H1 (cell line): ENCODE measurements at regions not wholly inside any gene's neighbourhood (a gene's known extent, or its start where the extent isn't known, plus 50 kb on each side); places are given as distances from the start of the nearest gene placed in this dataset.

ENCODE experiments used
- CTCF ChIA-PET: fragments of 300-600 bp; sonication (Branson Sonifier 250); formaldehyde crosslinking; loops from one replicate; lab custom pipeline; 2021; ENCODE audit not compliant: partially characterized antibody; lab: Charles Lee
- POLR2A ChIA-PET: fragments of 300-600 bp; sonication (Branson Sonifier 250); formaldehyde crosslinking; loops from one replicate; lab custom pipeline; 2021; ENCODE audit warnings: inconsistent platforms; ENCODE audit not compliant: partially characterized antibody; lab: Charles Lee
- DNase-seq, 2 experiments: peaks; one replicate each; pipeline versions ENCODE4 v3.0.0 to v3.0.0-alpha.2; 2010 to 2022; ENCODE audit warnings: low spot score in 2 of 2, low read depth in 1 of 2, mixed read lengths in 1 of 2
- FAIRE-seq: peaks from 2 replicates; lab custom pipeline; 2011; peaks lifted over from hg19 to GRCh38; lab: Jason Lieb, UNC
- H2AFZ ChIP-seq: 2 replicates; pipeline ENCODE4 v1.8.1; 2012; ENCODE audit warnings: low read length, inconsistent platforms
- H2AK5ac ChIP-seq: 2 replicates; pipeline ENCODE4 v1.6.1; 2013; ENCODE audit warnings: low read depth, low read length
- H2BK120ac ChIP-seq: replicated peaks from 2 replicates; pipeline ENCODE3; 2013; ENCODE audit warnings: low read depth, low read length, inconsistent platforms
- H2BK12ac ChIP-seq: 2 replicates; pipeline ENCODE4 v1.6.1; 2013; ENCODE audit warnings: low read depth, low read length
- H2BK15ac ChIP-seq: 2 replicates; pipeline ENCODE4 v1.6.1; 2013; ENCODE audit warnings: low read length
- H2BK20ac ChIP-seq: 2 replicates; pipeline ENCODE4 v1.6.1; 2013; ENCODE audit warnings: low read length
- H2BK5ac ChIP-seq: 2 replicates; pipeline ENCODE4 v1.6.1; 2013; ENCODE audit warnings: low read depth, low read length
- H3K14ac ChIP-seq: 2 replicates; pipeline ENCODE4 v1.6.1; 2013; ENCODE audit warnings: inconsistent platforms; ENCODE audit not compliant: insufficient read length
- H3K18ac ChIP-seq: 2 replicates; pipeline ENCODE4 v1.6.1; 2013; ENCODE audit warnings: low read length; ENCODE audit errors: extremely low read depth
- H3K23ac ChIP-seq: 2 replicates; pipeline ENCODE4 v1.6.1; 2013; ENCODE audit warnings: inconsistent platforms; ENCODE audit not compliant: insufficient read length
- H3K23me2 ChIP-seq: 2 replicates; pipeline ENCODE4 v1.6.1; 2013; ENCODE audit warnings: low read depth, low read length
- H3K27ac ChIP-seq: 2 replicates; pipeline ENCODE4 v1.6.1; 2011; ENCODE audit warnings: low read depth, low read length, inconsistent platforms
- H3K27me3 ChIP-seq, 4 experiments: replicated peaks in 1 of 4; 1 replicate in 1 of 4; 2 replicates in 3 of 4; pipeline versions ENCODE4 v1.6.1 to v1.8.1; 2011 to 2013; ENCODE audit warnings: low read length in 3 of 4, mild to moderate bottlenecking in 3 of 4, inconsistent platforms in 2 of 4, mixed read lengths in 2 of 4, moderate library complexity in 1 of 4; ENCODE audit not compliant: control insufficient read depth in 3 of 4, insufficient read depth in 3 of 4; ENCODE audit errors: extremely low read depth in 1 of 4
- H3K36me3 ChIP-seq, 4 experiments: 2 replicates each; pipeline versions ENCODE4 v1.6.1 to v1.8.1; 2011 to 2013; ENCODE audit warnings: mild to moderate bottlenecking in 4 of 4, low read length in 3 of 4, moderate library complexity in 2 of 4, control low read depth in 1 of 4, inconsistent platforms in 1 of 4; ENCODE audit not compliant: insufficient read depth in 4 of 4, control insufficient read depth in 2 of 4
- H3K4ac ChIP-seq: replicated peaks from 2 replicates; pipeline ENCODE3; 2013; ENCODE audit warnings: low read length, low read depth, mixed read lengths, inconsistent platforms; ENCODE audit not compliant: insufficient read length
- H3K4me1 ChIP-seq, 4 experiments: replicated peaks in 1 of 4; 1 replicate in 1 of 4; 2 replicates in 3 of 4; pipeline versions ENCODE4 v1.6.1 to v1.8.1; 2011 to 2013; ENCODE audit warnings: low read length in 3 of 4, inconsistent platforms in 2 of 4, mixed read lengths in 1 of 4; ENCODE audit not compliant: insufficient read depth in 4 of 4, control insufficient read depth in 3 of 4
- H3K4me2 ChIP-seq, 2 experiments: 2 replicates each; pipeline versions ENCODE4 v1.6.1 to v1.8.1; 2011 to 2013; ENCODE audit warnings: low read depth in 2 of 2, low read length in 2 of 2, control low read depth in 1 of 2, inconsistent platforms in 1 of 2, mild to moderate bottlenecking in 1 of 2; ENCODE audit not compliant: insufficient read depth in 1 of 2
- H3K4me3 ChIP-seq, 4 experiments: fragments of 200-600, 300-600 bp in 1 of 4; sonication (generic), shearing (Covaris generic), sonication (Bioruptor Twin) in 1 of 4; 2 replicates each; pipeline versions ENCODE4 v1.5.1 to v1.8.1; 2011 to 2016; ENCODE audit warnings: low read length in 4 of 4, low read depth in 3 of 4, control low read depth in 2 of 4, inconsistent platforms in 2 of 4, mild to moderate bottlenecking in 2 of 4, mixed read lengths in 1 of 4, moderate library complexity in 1 of 4; ENCODE audit not compliant: insufficient read depth in 2 of 4; ENCODE audit errors: extremely low read depth in 1 of 4
- H3K56ac ChIP-seq: replicated peaks from 2 replicates; pipeline ENCODE3; 2013; ENCODE audit warnings: low read depth, mild to moderate bottlenecking, mixed read lengths, low read length, inconsistent platforms; ENCODE audit not compliant: insufficient read length
- H3K79me1 ChIP-seq: 2 replicates; pipeline ENCODE4 v1.6.1; 2013; ENCODE audit warnings: low read depth, low read length, control low read depth
- H3K79me2 ChIP-seq, 2 experiments: 2 replicates each; pipeline versions ENCODE4 v1.6.1 to v1.8.1; 2012 to 2013; ENCODE audit warnings: low read length in 2 of 2, mild to moderate bottlenecking in 2 of 2, inconsistent platforms in 1 of 2; ENCODE audit not compliant: insufficient read depth in 2 of 2, control insufficient read depth in 1 of 2
- H3K9ac ChIP-seq, 4 experiments: replicated peaks in 1 of 4; 1 replicate in 1 of 4; 2 replicates in 3 of 4; pipeline versions ENCODE4 v1.6.1 to v1.8.1; 2011 to 2013; ENCODE audit warnings: low read depth in 3 of 4, low read length in 3 of 4, control low read depth in 2 of 4, mild to moderate bottlenecking in 2 of 4, moderate library complexity in 2 of 4, inconsistent platforms in 1 of 4; ENCODE audit errors: extremely low read depth in 1 of 4
- H3K9me3 ChIP-seq, 2 experiments: 2 replicates each; pipeline versions ENCODE4 v1.6.1 to v1.8.1; 2012 to 2013; ENCODE audit warnings: mild to moderate bottlenecking in 2 of 2, moderate library complexity in 2 of 2, control low read depth in 1 of 2, inconsistent platforms in 1 of 2, low read depth in 1 of 2, low read length in 1 of 2, mixed read lengths in 1 of 2; ENCODE audit not compliant: insufficient read depth in 2 of 2
- H4K20me1 ChIP-seq, 2 experiments: replicated peaks in 1 of 2; 2 replicates each; pipeline versions ENCODE3 to v1.8.1; 2011 to 2013; ENCODE audit warnings: inconsistent platforms in 2 of 2, low read length in 2 of 2, mild to moderate bottlenecking in 1 of 2; ENCODE audit not compliant: insufficient read depth in 2 of 2, control insufficient read depth in 1 of 2
- H4K5ac ChIP-seq: 2 replicates; pipeline ENCODE4 v1.6.1; 2013; ENCODE audit warnings: low read length, low read depth, mixed read lengths, inconsistent platforms; ENCODE audit not compliant: insufficient read length
- H4K8ac ChIP-seq: 2 replicates; pipeline ENCODE4 v1.8.0; 2013; ENCODE audit warnings: mild to moderate bottlenecking, moderate library complexity, low read length, inconsistent platforms; ENCODE audit not compliant: insufficient read depth; ENCODE audit errors: extremely low read depth
- H4K91ac ChIP-seq: replicated peaks from 2 replicates; pipeline ENCODE3; 2013; ENCODE audit warnings: low read length, mixed read lengths, inconsistent platforms; ENCODE audit not compliant: insufficient read length
- BRCA1 ChIP-seq: IDR thresholded peaks from 2 replicates; pipeline ENCODE4 v1.6.1; 2012; ENCODE audit warnings: low read depth, low read length, improper control_type of control experiment
- MAX ChIP-seq: IDR thresholded peaks from 2 replicates; pipeline ENCODE4 v1.6.1; 2012; ENCODE audit warnings: inconsistent platforms
- NRF1 ChIP-seq: IDR thresholded peaks from 2 replicates; pipeline ENCODE4 v1.6.1; 2011; ENCODE audit warnings: mild to moderate bottlenecking, low read depth, low read length, improper control_type of control experiment
- PHF8 ChIP-seq: fragments of 200-600 bp; sonication (generic); conservative IDR thresholded peaks from 2 replicates; pipeline ENCODE4 v1.7.1; 2012; ENCODE audit warnings: low read depth, mild to moderate bottlenecking, inconsistent platforms, low read length, moderate library complexity
- POLR2A ChIP-seq, 2 experiments: IDR thresholded peaks; 1 replicate in 1 of 2; 2 replicates in 1 of 2; pipeline ENCODE4 v1.6.1; 2011; ENCODE audit warnings: low read depth in 2 of 2, low read length in 2 of 2, mild to moderate bottlenecking in 2 of 2; ENCODE audit errors: control extremely low read depth in 1 of 2
- POLR2AphosphoS5 ChIP-seq: IDR thresholded peaks from 2 replicates; pipeline ENCODE4 v1.6.1; 2011; ENCODE audit warnings: low read depth, low read length
- POU5F1 ChIP-seq: IDR thresholded peaks from 2 replicates; pipeline ENCODE4 v1.6.1; 2011; ENCODE audit warnings: low read depth, mild to moderate bottlenecking, low read length, moderate library complexity
- SIN3A ChIP-seq, 2 experiments: IDR thresholded peaks in 1 of 2; conservative IDR thresholded peaks in 1 of 2; 2 replicates each; pipeline ENCODE4 v1.6.1; 2011 to 2012; ENCODE audit warnings: low read length in 2 of 2, improper control_type of control experiment in 1 of 2, low read depth in 1 of 2, mild to moderate bottlenecking in 1 of 2
- SIRT6 ChIP-seq: IDR thresholded peaks from one replicate; pipeline ENCODE4 v1.7.1; 2012; ENCODE audit warnings: low read length, inconsistent platforms
- SIX5 ChIP-seq: IDR thresholded peaks from 2 replicates; pipeline ENCODE4 v1.6.1; 2011; ENCODE audit warnings: mild to moderate bottlenecking, low read depth, low read length
- SUZ12 ChIP-seq: fragments of 200-600 bp; sonication (generic); IDR thresholded peaks from 2 replicates; pipeline ENCODE4 v1.6.1; 2012; ENCODE audit warnings: mild to moderate bottlenecking, inconsistent platforms, low read length, moderate library complexity, mixed read lengths
- TCF12 ChIP-seq: IDR thresholded peaks from 2 replicates; pipeline ENCODE4 v1.6.1; 2011; ENCODE audit warnings: low read depth, mild to moderate bottlenecking, low read length
- YY1 ChIP-seq: IDR thresholded peaks from 2 replicates; pipeline ENCODE4 v1.6.1; 2011; ENCODE audit warnings: low read depth, mild to moderate bottlenecking, low read length
- WGBS, 2 experiments: shearing (Covaris generic) in 1 of 2; methylation state at CpG; one replicate each; pipeline versions ENCODE4 v1.1.6 to v1.1.7; 2013 to 2015; ENCODE audit warnings: low lambda C conversion rate in 2 of 2, mixed read lengths in 2 of 2, inconsistent platforms in 1 of 2, low coverage in 1 of 2, missing lambda C conversion rate in 1 of 2; ENCODE audit not compliant: insufficient replicate concordance in 2 of 2, insufficient coverage in 1 of 2, insufficient read length in 1 of 2; ENCODE audit errors: extremely low coverage in 1 of 2, missing lambda C conversion rate in 1 of 2; 5-methylcytosine and 5-hydroxymethylcytosine counted together

DNA sequence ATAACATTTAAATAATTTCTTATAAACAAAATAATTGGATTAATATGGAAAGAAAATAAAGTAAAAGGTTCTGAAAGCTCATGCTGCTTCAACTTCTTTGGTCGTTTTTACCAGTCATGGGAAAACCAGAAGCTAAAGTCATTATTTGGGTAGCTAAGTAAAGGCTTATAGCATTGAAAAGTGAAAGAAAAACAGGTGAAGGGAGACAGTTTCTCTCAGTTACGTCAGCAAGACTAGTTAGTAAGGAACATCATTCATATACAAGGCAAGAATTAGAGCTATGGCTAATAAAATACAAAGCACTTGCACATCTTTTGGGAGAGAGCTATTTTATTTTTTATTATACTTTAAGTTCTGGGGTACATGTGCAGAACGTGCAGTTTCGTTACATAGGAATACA lies 170.3 kb upstream of the SYT10 start:
- H3K4me3 ChIP-seq: no peak overlapping the region
- H3K79me1 ChIP-seq: no peaks in the 10 kb centered on the region
- H3K27me3 ChIP-seq: no peaks in the 10 kb centered on the region
- no peak overlapping the region for H3K14ac ChIP-seq
- no peak overlapping the region for H3K4ac ChIP-seq
- peaks cover 0 to 2% (median 0%) of the 10 kb centered on the region in 4 experiments; a peak in 2 of 7 replicates for H3K4me1 ChIP-seq
- H2AFZ ChIP-seq: no peak overlapping the region
- no peak overlapping the region for H3K9ac ChIP-seq
- no peak overlapping the region for H2BK15ac ChIP-seq
- TF ChIP-seq SIRT6 (no peak), YY1 (no peak), POLR2AphosphoS5 (no peak), SIN3A (conservative IDR thresholded peaks at IDR 0.05 in 1 of 2, IDR thresholded peaks at IDR 0.05 in 1 of 2; ENCODE audit: low read depth in 1 of 2, low read length in 2 of 2) (no peak), POLR2A (IDR thresholded peaks at IDR 0.05; ENCODE audit: control extremely low read depth in 1 of 2, low read depth in 2 of 2, low read length in 2 of 2) (no peak), SUZ12 (no peak), PHF8 (no peak), SIX5 (no peak), BRCA1 (no peak), TCF12 (no peak), NRF1 (no peak), MAX (no peak), POU5F1 (no peak)
- no peak overlapping the region for H2BK12ac ChIP-seq
- H3K4me2 ChIP-seq: no peak overlapping the region
- WGBS, 2 experiments: 92% methylated on average over 4 of the region's 4 CpGs; no CpG with 5 or more reads in 1 of the 2 experiments
- no peak overlapping the region for H4K5ac ChIP-seq
- no peaks in the 10 kb centered on the region for H4K20me1 ChIP-seq
- no peak overlapping the region for H4K8ac ChIP-seq
- H3K56ac ChIP-seq: no peak overlapping the region
- no peak overlapping the region for H3K18ac ChIP-seq
- no peaks in the 10 kb centered on the region for H3K36me3 ChIP-seq
- H3K23me2 ChIP-seq: no peaks in the 10 kb centered on the region
- no peak overlapping the region for H2BK120ac ChIP-seq
- H4K91ac ChIP-seq: no peak overlapping the region
- H3K23ac ChIP-seq: no peak overlapping the region
- no peak overlapping the region for H3K27ac ChIP-seq
- no peak overlapping the region for H2BK20ac ChIP-seq
- CTCF ChIA-PET: interaction anchor here (1.1 kb wide), 1 partner anchor 63 kb away, joined by 3 read pairs; no protein-coding TSS in a partner anchor
- no peak overlapping the region for H2BK5ac ChIP-seq
- POLR2A ChIA-PET: no interaction called here
- H3K79me2 ChIP-seq: no peaks in the 10 kb centered on the region
- H3K9me3 ChIP-seq: no peaks in the 10 kb centered on the region
- H2AK5ac ChIP-seq: no peak overlapping the region
- no peak for FAIRE-seq
- DNase-seq: no peak
